ENCODE measurements at regions not wholly inside any gene's neighbourhood (a gene's known extent, or its start where the extent isn't known, plus 50 kb on each side); places are given as distances from the start of the nearest gene placed in this dataset.
A peak's percentile ranks its signal among the peaks of the same experiment; 100 is the strongest.

- Histone ChIP-seq H3K9me3 (ENCODE audit: control insufficient read depth, low read depth, low read length) (no peaks in the 10 kb centered on the region), H3K14ac (ENCODE audit: insufficient read depth, low read length) (0 out of 2 replicates have a peak overlapping the region, but pooled peaks have one; percentile 66), H3K79me1 (ENCODE audit: insufficient read depth, low read depth, low read length, poor library complexity, severe bottlenecking) (no peaks in the 10 kb centered on the region), H2BK120ac (ENCODE audit: low read depth, low read length, poor library complexity, severe bottlenecking) (no peak overlapping the region), H4K8ac (replicated peaks; ENCODE audit: insufficient read length, low read depth, low read length) (no peak overlapping the region), H3K27me3 (ENCODE audit: insufficient read depth, low read length) (no peaks in the 10 kb centered on the region), H3K4me1 (ENCODE audit: insufficient read depth, low read length) (no peaks in the 10 kb centered on the region), H2BK15ac (ENCODE audit: low read depth, low read length) (no peak overlapping the region), H4K20me1 (ENCODE audit: control insufficient read depth, insufficient read depth, insufficient read length) (no peaks in the 10 kb centered on the region), H4K91ac (ENCODE audit: insufficient read length, low read depth, low read length) (no peak overlapping the region), H2BK20ac (ENCODE audit: low read depth, low read length, poor library complexity, severe bottlenecking) (no peak overlapping the region), H2BK5ac (ENCODE audit: insufficient read length, low read length) (no peak overlapping the region), H3K27ac (ENCODE audit: insufficient read length, low read depth, low read length) (no peak overlapping the region), H2AFZ (ENCODE audit: low read length) (no peak overlapping the region), H3K23me2 (ENCODE audit: insufficient read length, low read depth, low read length, poor library complexity, severe bottlenecking) (no peaks in the 10 kb centered on the region), H4K5ac (ENCODE audit: insufficient read length, low read depth, low read length) (no peak overlapping the region), H3K56ac (ENCODE audit: insufficient read length, low read depth, low read length) (no peak overlapping the region), H3K4ac (ENCODE audit: low read depth, low read length) (no peak overlapping the region), H3K4me2 (ENCODE audit: insufficient read depth, insufficient read length, low read length) (no peak overlapping the region), H3K18ac (ENCODE audit: insufficient read length, low read depth, low read length) (no peak overlapping the region), H3T11ph (ENCODE audit: low read length) (no peak overlapping the region), H3K79me2 (ENCODE audit: insufficient read depth, low read length) (no peaks in the 10 kb centered on the region), H2AK5ac (ENCODE audit: insufficient read length, low read length) (no peak overlapping the region), H3K23ac (ENCODE audit: insufficient read length, low read depth, low read length) (no peak overlapping the region), H2BK12ac (ENCODE audit: insufficient read length, low read depth, low read length) (no peak overlapping the region), H3K9ac (ENCODE audit: extremely low read depth, insufficient read length, low read length) (no peak overlapping the region)
- TF ChIP-seq CTCF (conservative IDR thresholded peaks at IDR 0.05): no peak
- peaks cover 6% of the 10 kb centered on the region for H3K27me3 Mint-ChIP-seq (ENCODE audit: low read depth)
- no peak overlapping the region for H3K4me3 Mint-ChIP-seq
- WGBS (ENCODE audit: extremely low coverage, insufficient read length, low lambda C conversion rate): no CpG with 5 or more reads among the region's 3 CpGs
- DNase-seq: no peak
- H3K36me3 Mint-ChIP-seq (ENCODE audit: insufficient read depth in 1 of 3, low read depth in 3 of 3): no peaks in the 10 kb centered on the region
- peaks cover 3 to 11% of the 10 kb centered on the region in 2 experiments; a peak in 4 of 5 replicates for H3K9me3 Mint-ChIP-seq
- H3K27ac Mint-ChIP-seq: no peak overlapping the region
- no peaks in the 10 kb centered on the region for H3K4me1 Mint-ChIP-seq
Observed at GRCh38 chr19:30752876-30753275, 380.7 kb downstream of the ZNF536 start.

Data from H9 (cell line).